Fibroblast of skin of right biceps (primary cell): ENCODE measurements at regions not wholly inside any gene's neighbourhood (a gene's known extent, or its start where the extent isn't known, plus 50 kb on each side); places are given as distances from the start of the nearest gene placed in this dataset.
"Not testable (repeated sequence)": the region's sequence is repeated elsewhere in the genome, so short reads cannot be mapped to it uniquely, and the experiment has no call there.

Experiments
- DNase-seq: peaks from one replicate; pipeline ENCODE4 v3.0.0-alpha.2; 2013

- no peak for DNase-seq
Measured at GRCh38 chr16:88309174-88309907, 73.4 kb upstream of the ZNF469 start.

GRCh38 chr16:88309908-88310265 lies 72.9 kb upstream of the ZNF469 start:
- no peak for DNase-seq

- DNase-seq, result peak; percentile 24
Measured at GRCh38 chr16:88310796-88311605, 71.8 kb upstream of the ZNF469 start.

GRCh38 chr16:88311860-88312259 lies 70.9 kb upstream of the ZNF469 start:
- DNase-seq, result not testable (repeated sequence)

- no peak for DNase-seq
Measured at GRCh38 chr16:88312732-88313131, 70.0 kb upstream of the ZNF469 start.

GRCh38 chr16:88314991-88315542 lies 67.7 kb upstream of the ZNF469 start:
- no peak for DNase-seq

GRCh38 chr16:88315543-88316105 lies 67.1 kb upstream of the ZNF469 start:
- peak; percentile 79 for DNase-seq

- DNase-seq, result no peak
Measured at GRCh38 chr16:88316151-88316550, 66.6 kb upstream of the ZNF469 start.

GRCh38 chr16:88316941-88317612 lies 65.7 kb upstream of the ZNF469 start:
- no peak for DNase-seq

- DNase-seq, result peak; percentile 77
Measured at GRCh38 chr16:88317613-88317965, 65.2 kb upstream of the ZNF469 start.

GRCh38 chr16:88318051-88318450 lies 64.7 kb upstream of the ZNF469 start:
- no peak for DNase-seq

- no peak for DNase-seq
Measured at GRCh38 chr16:88318521-88318920, 64.2 kb upstream of the ZNF469 start.

- DNase-seq, result no peak
Measured at GRCh38 chr16:88319116-88319965, 63.4 kb upstream of the ZNF469 start.

- DNase-seq, result peak; percentile 34
Measured at GRCh38 chr16:88320947-88321634, 61.7 kb upstream of the ZNF469 start.

- no peak for DNase-seq
Measured at GRCh38 chr16:88321635-88322499, 60.9 kb upstream of the ZNF469 start.

- DNase-seq, result no peak
Measured at GRCh38 chr16:88322500-88322970, 60.2 kb upstream of the ZNF469 start.

GRCh38 chr16:88323041-88323440 lies 59.7 kb upstream of the ZNF469 start:
- DNase-seq, result no peak

- DNase-seq, result no peak
Measured at GRCh38 chr16:88323546-88324330, 59.0 kb upstream of the ZNF469 start.

GRCh38 chr16:88325087-88325750 lies 57.5 kb upstream of the ZNF469 start:
- DNase-seq, result no peak
